HL-60 (cell line): ENCODE measurements at regions not wholly inside any gene's neighbourhood (a gene's known extent, or its start where the extent isn't known, plus 50 kb on each side); places are given as distances from the start of the nearest gene placed in this dataset.

Source experiments
- GABPA ChIP-seq: IDR thresholded peaks from 2 replicates; pipeline ENCODE4 v1.6.1; 2012; ENCODE audit warnings: low read depth
- POLR2AphosphoS5 ChIP-seq: IDR thresholded peaks from 2 replicates; pipeline ENCODE4 v1.6.1; 2012; ENCODE audit warnings: low read depth
- SPI1 ChIP-seq: IDR thresholded peaks from 2 replicates; pipeline ENCODE4 v1.6.1; 2012; ENCODE audit warnings: low read depth, mild to moderate bottlenecking, borderline replicate concordance
- TF ChIP-seq, protein P1 (sequence below): IDR thresholded peaks from one replicate; pipeline ENCODE4 v1.5.1; 2011; ENCODE audit warnings: low read length, control low read depth, inconsistent platforms; ENCODE audit not compliant: insufficient read depth
- TF ChIP-seq, protein P2 (sequence below): IDR thresholded peaks from 2 replicates; pipeline ENCODE4 v1.6.1; 2012; ENCODE audit warnings: low read depth; ENCODE audit not compliant: insufficient replicate concordance

DNA sequence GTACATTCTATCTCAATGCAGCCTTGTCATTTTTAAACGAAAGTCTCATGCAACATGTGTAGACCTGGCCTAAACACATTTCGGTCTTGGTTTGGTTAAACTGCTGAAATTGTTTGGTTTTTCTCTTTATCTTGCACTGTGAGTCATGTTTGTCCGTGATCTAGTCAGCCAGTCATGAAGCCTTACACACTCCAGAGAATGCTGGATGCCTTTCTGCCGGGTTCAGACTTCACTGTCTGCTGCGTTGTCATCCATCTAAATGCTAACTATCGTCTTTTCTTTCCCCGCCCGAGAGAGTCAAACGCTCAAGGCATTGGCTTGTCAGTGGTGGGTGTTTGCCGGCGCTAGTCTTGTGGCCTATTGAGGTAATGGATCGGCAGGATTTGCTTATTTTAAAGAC is 1194.6 kb upstream of the WWC1 start:
- no peak for TF ChIP-seq POLR2AphosphoS5
- no peak for TF ChIP-seq SPI1
- TF ChIP-seq, protein P1, sequence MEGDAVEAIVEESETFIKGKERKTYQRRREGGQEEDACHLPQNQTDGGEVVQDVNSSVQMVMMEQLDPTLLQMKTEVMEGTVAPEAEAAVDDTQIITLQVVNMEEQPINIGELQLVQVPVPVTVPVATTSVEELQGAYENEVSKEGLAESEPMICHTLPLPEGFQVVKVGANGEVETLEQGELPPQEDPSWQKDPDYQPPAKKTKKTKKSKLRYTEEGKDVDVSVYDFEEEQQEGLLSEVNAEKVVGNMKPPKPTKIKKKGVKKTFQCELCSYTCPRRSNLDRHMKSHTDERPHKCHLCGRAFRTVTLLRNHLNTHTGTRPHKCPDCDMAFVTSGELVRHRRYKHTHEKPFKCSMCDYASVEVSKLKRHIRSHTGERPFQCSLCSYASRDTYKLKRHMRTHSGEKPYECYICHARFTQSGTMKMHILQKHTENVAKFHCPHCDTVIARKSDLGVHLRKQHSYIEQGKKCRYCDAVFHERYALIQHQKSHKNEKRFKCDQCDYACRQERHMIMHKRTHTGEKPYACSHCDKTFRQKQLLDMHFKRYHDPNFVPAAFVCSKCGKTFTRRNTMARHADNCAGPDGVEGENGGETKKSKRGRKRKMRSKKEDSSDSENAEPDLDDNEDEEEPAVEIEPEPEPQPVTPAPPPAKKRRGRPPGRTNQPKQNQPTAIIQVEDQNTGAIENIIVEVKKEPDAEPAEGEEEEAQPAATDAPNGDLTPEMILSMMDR, result no peak
- TF ChIP-seq GABPA, result no peak
- TF ChIP-seq, protein P2, sequence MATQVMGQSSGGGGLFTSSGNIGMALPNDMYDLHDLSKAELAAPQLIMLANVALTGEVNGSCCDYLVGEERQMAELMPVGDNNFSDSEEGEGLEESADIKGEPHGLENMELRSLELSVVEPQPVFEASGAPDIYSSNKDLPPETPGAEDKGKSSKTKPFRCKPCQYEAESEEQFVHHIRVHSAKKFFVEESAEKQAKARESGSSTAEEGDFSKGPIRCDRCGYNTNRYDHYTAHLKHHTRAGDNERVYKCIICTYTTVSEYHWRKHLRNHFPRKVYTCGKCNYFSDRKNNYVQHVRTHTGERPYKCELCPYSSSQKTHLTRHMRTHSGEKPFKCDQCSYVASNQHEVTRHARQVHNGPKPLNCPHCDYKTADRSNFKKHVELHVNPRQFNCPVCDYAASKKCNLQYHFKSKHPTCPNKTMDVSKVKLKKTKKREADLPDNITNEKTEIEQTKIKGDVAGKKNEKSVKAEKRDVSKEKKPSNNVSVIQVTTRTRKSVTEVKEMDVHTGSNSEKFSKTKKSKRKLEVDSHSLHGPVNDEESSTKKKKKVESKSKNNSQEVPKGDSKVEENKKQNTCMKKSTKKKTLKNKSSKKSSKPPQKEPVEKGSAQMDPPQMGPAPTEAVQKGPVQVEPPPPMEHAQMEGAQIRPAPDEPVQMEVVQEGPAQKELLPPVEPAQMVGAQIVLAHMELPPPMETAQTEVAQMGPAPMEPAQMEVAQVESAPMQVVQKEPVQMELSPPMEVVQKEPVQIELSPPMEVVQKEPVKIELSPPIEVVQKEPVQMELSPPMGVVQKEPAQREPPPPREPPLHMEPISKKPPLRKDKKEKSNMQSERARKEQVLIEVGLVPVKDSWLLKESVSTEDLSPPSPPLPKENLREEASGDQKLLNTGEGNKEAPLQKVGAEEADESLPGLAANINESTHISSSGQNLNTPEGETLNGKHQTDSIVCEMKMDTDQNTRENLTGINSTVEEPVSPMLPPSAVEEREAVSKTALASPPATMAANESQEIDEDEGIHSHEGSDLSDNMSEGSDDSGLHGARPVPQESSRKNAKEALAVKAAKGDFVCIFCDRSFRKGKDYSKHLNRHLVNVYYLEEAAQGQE, result no peak
